Skeletal muscle tissue (tissue), 3 donors: ENCODE measurements at regions not wholly inside any gene's neighbourhood (a gene's known extent, or its start where the extent isn't known, plus 50 kb on each side); places are given as distances from the start of the nearest gene placed in this dataset.
"Not testable (repeated sequence)": the region's sequence is repeated elsewhere in the genome, so short reads cannot be mapped to it uniquely, and the experiment has no call there.

ENCODE experiments used
- H3K27ac ChIP-seq: one replicate; pipeline ENCODE4 v1.7.0; 2013; ENCODE audit warnings: mild to moderate bottlenecking, low read depth, low read length, inconsistent platforms
- H3K27me3 ChIP-seq, 3 donors: one replicate each; pipeline ENCODE4 v1.7.0; 2013; ENCODE audit warnings: low read length in 3 of 3; ENCODE audit not compliant: control insufficient read depth in 3 of 3, insufficient read depth in 3 of 3
- H3K36me3 ChIP-seq, 3 donors: one replicate each; pipeline ENCODE4 v1.7.0; 2013; ENCODE audit warnings: low read length in 3 of 3; ENCODE audit not compliant: control insufficient read depth in 3 of 3, insufficient read depth in 3 of 3
- H3K4me1 ChIP-seq, 3 donors: one replicate each; pipeline ENCODE4 v1.7.0; 2013; ENCODE audit warnings: low read length in 3 of 3, mild to moderate bottlenecking in 3 of 3; ENCODE audit not compliant: control insufficient read depth in 3 of 3, insufficient read depth in 3 of 3
- H3K4me3 ChIP-seq, 3 donors: one replicate each; pipeline ENCODE4 v1.7.0; 2013; ENCODE audit warnings: low read length in 3 of 3
- H3K9ac ChIP-seq, 3 donors: one replicate each; pipeline ENCODE4 v1.7.0; 2013; ENCODE audit warnings: low read length in 3 of 3, mild to moderate bottlenecking in 3 of 3, moderate library complexity in 2 of 3, low read depth in 1 of 3
- H3K9me3 ChIP-seq, 3 donors: one replicate each; pipeline ENCODE4 v1.7.0; 2013; ENCODE audit warnings: low read length in 3 of 3; ENCODE audit not compliant: control insufficient read depth in 3 of 3
- donor health status: Osteomylitis.

DNA sequence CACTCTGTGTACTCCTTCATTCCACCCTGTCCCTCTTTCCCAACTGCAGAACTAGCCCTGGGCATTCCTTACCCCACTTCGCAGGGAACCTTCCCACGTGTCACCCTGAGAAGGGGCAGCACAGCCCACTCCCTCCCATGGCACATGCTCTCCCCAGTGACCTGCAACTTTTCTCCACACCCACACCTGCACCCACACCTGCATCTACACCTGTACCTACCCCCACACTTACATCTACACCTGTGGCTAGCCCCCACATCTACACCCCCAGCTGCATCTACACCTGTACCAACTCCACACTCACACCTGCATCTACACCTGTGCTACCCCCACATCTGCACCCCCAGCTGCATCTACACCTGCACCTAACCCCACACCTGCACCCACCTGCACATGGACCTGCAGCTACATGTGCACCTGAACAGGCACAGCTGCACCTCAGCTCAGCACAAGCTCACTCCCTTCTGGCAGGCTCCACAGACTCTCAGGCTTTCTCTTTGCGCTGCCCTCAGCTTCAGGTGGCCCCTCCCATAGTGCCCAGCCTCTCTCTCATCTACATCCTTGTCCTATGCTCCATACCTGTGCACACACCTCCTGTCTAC is 234.1 kb downstream of the TUBA3C start:
- no peak overlapping the region for H3K27ac ChIP-seq
- no peaks in the 10 kb centered on the region for H3K36me3 ChIP-seq
- no peak overlapping the region for H3K9ac ChIP-seq
- no peaks in the 10 kb centered on the region for H3K4me1 ChIP-seq
- peaks cover 0 to 13% (median 4%) of the 10 kb centered on the region in 3 donors for H3K27me3 ChIP-seq
- H3K9me3 ChIP-seq: no peaks in the 10 kb centered on the region
- H3K4me3 ChIP-seq: no peak overlapping the region

DNA sequence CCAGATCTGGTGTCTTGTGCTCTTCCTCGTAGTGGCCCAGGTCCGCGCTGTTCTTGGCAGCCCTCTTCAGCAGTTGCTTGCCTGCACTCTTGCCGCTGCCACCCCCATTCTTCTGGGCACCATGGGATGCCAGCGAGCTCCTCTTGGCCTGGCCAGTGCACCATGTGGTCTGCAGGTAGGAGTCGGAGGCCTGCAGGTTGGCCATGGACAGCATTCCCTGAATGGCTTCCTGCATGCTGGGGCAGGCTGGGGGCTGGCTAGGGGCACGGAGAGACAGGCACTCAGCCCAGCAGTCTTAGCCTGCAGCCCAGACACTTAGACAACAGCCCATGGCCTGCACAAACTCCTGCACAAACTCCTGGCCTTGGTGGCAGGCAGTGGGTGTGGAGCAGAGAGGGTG is 234.9 kb downstream of the TUBA3C start:
- Histone ChIP-seq H3K27me3 (peaks cover 0 to 13% (median 4%) of the 10 kb centered on the region in 3 donors), H3K4me1 (no peaks in the 10 kb centered on the region), H3K9me3 (no peaks in the 10 kb centered on the region), H3K27ac (no peak overlapping the region), H3K4me3 (no peak overlapping the region), H3K36me3 (no peaks in the 10 kb centered on the region), H3K9ac (no peak overlapping the region)

GRCh38 chr13:18944501-18945068 is 237.0 kb downstream of the TUBA3C start:
- no peak overlapping the region for H3K9ac ChIP-seq
- H3K4me3 ChIP-seq: no peak overlapping the region
- H3K27me3 ChIP-seq: peaks cover 0 to 13% (median 4%) of the 10 kb centered on the region in 3 donors
- no peaks in the 10 kb centered on the region for H3K36me3 ChIP-seq
- H3K9me3 ChIP-seq: no peaks in the 10 kb centered on the region
- H3K27ac ChIP-seq: no peak overlapping the region
- H3K4me1 ChIP-seq: no peaks in the 10 kb centered on the region

GRCh38 chr13:18943721-18944391 is 237.8 kb downstream of the TUBA3C start:
- no peaks in the 10 kb centered on the region for H3K9me3 ChIP-seq
- peaks cover 0 to 13% (median 4%) of the 10 kb centered on the region in 3 donors for H3K27me3 ChIP-seq
- H3K36me3 ChIP-seq: no peaks in the 10 kb centered on the region
- H3K4me1 ChIP-seq: no peaks in the 10 kb centered on the region
- H3K27ac ChIP-seq: no peak overlapping the region
- no peak overlapping the region for H3K4me3 ChIP-seq
- no peak overlapping the region for H3K9ac ChIP-seq

GRCh38 chr13:18943273-18943672 is 238.4 kb downstream of the TUBA3C start:
- H3K27me3 ChIP-seq: peaks cover 0 to 13% (median 4%) of the 10 kb centered on the region in 3 donors
- no peak overlapping the region for H3K9ac ChIP-seq
- H3K4me1 ChIP-seq: no peaks in the 10 kb centered on the region
- no peaks in the 10 kb centered on the region for H3K36me3 ChIP-seq
- no peak overlapping the region for H3K4me3 ChIP-seq
- H3K27ac ChIP-seq: no peak overlapping the region
- no peaks in the 10 kb centered on the region for H3K9me3 ChIP-seq

DNA sequence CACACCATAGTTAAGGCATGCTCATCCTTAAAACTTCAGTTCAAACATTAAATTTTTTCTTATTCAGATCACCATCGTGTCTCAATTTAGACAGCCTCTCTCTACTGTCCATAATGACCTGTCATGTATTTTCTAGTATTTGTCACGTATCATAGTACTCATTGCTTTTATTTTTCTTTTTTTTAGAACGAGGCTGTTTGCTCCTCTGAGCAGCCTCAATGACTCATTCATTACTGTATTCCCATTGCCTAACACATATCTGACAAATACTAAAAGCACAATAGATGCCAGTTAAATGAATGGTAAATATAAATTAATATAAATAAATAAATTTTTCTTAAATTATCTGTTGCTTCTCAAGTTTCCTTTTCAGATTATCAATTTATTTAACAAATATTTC is 245.5 kb downstream of the TUBA3C start:
- H3K27me3 ChIP-seq: no peaks in the 10 kb centered on the region
- H3K36me3 ChIP-seq: no peaks in the 10 kb centered on the region
- H3K9me3 ChIP-seq: no peaks in the 10 kb centered on the region
- H3K27ac ChIP-seq: no peak overlapping the region
- H3K9ac ChIP-seq: no peak overlapping the region
- no peaks in the 10 kb centered on the region for H3K4me1 ChIP-seq
- no peak overlapping the region for H3K4me3 ChIP-seq

DNA sequence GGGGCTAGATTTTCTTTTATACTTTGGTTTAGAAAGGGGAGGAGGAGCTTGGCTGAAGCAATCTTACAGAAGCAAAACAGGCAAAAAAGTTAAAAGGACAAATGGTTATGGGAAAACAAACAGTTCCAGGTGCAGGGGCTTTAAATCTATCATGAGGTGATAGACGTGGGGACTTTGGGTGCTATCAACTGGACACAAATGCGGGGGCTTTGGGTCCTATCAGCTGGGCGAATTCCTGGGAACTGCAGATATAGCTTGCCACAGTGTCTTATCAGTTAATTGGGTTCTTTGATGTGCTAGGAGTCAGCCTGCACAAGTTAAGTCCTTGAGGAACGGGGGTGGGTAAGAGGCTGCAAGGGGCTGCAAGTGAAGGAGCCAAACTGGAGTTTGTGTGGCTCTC is 260.6 kb downstream of the TUBA3C start:
- Histone ChIP-seq H3K9ac (no peak overlapping the region), H3K4me3 (no peak overlapping the region), H3K27ac (no peak overlapping the region), H3K36me3 (no peaks in the 10 kb centered on the region), H3K4me1 (no peaks in the 10 kb centered on the region), H3K27me3 (no peaks in the 10 kb centered on the region), H3K9me3 (no peaks in the 10 kb centered on the region)

DNA sequence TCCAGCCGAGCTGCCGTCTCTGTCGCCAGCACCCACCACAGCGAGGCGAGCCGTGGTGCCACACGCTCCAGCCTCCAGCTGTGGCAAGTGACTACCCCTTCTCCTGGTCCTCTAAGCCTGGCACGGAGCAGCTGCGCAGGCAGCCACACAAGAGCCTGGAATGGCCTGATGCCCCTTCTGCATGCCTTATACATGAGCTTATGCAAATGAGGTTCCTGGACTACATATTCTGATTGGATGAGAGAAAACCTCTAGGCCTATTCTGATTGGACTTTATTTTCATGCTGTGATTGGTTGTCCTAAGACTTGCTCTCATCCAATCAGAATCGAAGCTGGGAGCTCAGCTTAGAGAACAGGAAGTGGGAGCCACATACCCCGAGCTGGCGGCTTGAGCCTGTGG is 276.5 kb downstream of the TUBA3C start:
- H3K9me3 ChIP-seq, H3K36me3 ChIP-seq, H3K27ac ChIP-seq, H3K9ac ChIP-seq, H3K4me3 ChIP-seq, H3K27me3 ChIP-seq, H3K4me1 ChIP-seq: not testable (repeated sequence)

DNA sequence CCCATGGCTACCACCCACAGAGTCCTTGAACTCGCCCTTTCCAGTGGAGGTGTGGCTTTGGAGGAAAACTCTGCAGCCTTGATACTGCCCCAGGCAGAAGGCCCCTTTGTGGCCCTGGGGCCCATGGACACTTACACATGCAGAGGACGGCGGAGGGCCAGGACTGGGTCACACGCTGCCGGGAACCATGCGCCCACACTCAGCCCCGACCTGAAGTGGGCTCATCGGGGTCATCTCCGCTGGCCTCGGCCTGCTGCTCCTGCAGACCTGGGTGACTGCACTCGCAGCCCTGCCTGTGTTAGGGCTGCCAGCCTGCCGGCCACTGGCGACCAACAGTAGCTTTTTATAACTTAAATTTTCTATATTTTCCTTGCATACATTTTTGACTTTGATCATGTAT is 286.2 kb downstream of the TUBA3C start:
- not testable (repeated sequence) for H3K36me3 ChIP-seq, H3K9me3 ChIP-seq, H3K27me3 ChIP-seq, H3K4me1 ChIP-seq, H3K9ac ChIP-seq, H3K27ac ChIP-seq, H3K4me3 ChIP-seq

DNA sequence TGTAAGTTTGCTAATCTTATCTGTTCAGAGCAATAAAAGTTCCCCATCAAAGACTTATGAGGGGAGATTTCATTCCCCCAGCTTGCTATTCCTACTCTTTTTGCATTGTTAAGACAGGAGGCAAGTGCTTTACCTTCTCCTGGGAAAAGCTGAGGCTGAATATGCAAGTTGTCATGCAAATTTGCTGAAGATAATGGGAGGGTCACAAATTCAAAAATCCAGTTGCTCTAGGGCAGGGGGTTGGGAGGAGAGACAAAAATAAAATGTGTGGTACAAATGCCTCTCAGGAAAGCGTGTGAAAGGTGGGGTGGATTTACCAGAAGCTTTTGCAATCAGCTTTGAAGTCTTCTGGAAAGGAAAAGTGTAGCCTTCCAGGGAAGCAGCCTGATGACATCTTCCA is 290.4 kb downstream of the TUBA3C start:
- H3K4me3 ChIP-seq, H3K9ac ChIP-seq, H3K9me3 ChIP-seq, H3K27me3 ChIP-seq, H3K27ac ChIP-seq, H3K36me3 ChIP-seq, H3K4me1 ChIP-seq: not testable (repeated sequence)
